CD4-positive, CD25-positive, alpha-beta regulatory T cell (primary cell): ENCODE measurements at regions not wholly inside any gene's neighbourhood (a gene's known extent, or its start where the extent isn't known, plus 50 kb on each side); places are given as distances from the start of the nearest gene placed in this dataset.
"Not testable (repeated sequence)": the region's sequence is repeated elsewhere in the genome, so short reads cannot be mapped to it uniquely, and the experiment has no call there.

Experiments
- ATAC-seq, 2 donors: fragments of 150-1000 bp; cut with Tn5 transposase; one replicate each; pipeline ENCODE4 v1.10.0; 2021; ENCODE audit warnings: low read depth in 2 of 2, moderate number of reproducible peaks in 2 of 2, moderate library complexity in 1 of 2
- DNase-seq, 3 donors: peaks; one replicate each; pipeline versions ENCODE4 v3.0.0 to v3.0.0-alpha.2; 2012 to 2022; ENCODE audit warnings: mixed read lengths in 1 of 3
- H3K27ac ChIP-seq: one replicate; pipeline ENCODE4 v1.7.0; 2013; ENCODE audit warnings: mild to moderate bottlenecking, low read length; ENCODE audit not compliant: insufficient read depth, poor library complexity, severe bottlenecking
- H3K27me3 ChIP-seq: one replicate; pipeline ENCODE4 v1.7.0; 2013; ENCODE audit warnings: low read length; ENCODE audit not compliant: control insufficient read depth, insufficient read depth
- H3K36me3 ChIP-seq: one replicate; pipeline ENCODE4 v1.7.0; 2013; ENCODE audit warnings: mild to moderate bottlenecking, low read length, moderate library complexity; ENCODE audit not compliant: control insufficient read depth, insufficient read depth
- H3K4me1 ChIP-seq: 2 replicates; pipeline ENCODE4 v1.7.0; 2013; ENCODE audit warnings: mild to moderate bottlenecking, low read length; ENCODE audit not compliant: insufficient read depth, control insufficient read depth, poor library complexity, severe bottlenecking
- H3K4me3 ChIP-seq: one replicate; pipeline ENCODE4 v1.7.0; 2013; ENCODE audit warnings: low read depth, mild to moderate bottlenecking, low read length, moderate library complexity
- H3K9me3 ChIP-seq, 2 experiments: 1 replicate in 1 of 2; 2 replicates in 1 of 2; pipeline ENCODE4 v1.7.0; 2013; ENCODE audit warnings: low read length in 2 of 2, mild to moderate bottlenecking in 1 of 2, moderate library complexity in 1 of 2; ENCODE audit not compliant: control insufficient read depth in 2 of 2
- H3K27ac Mint-ChIP-seq, 3 donors: one replicate each; pipeline ENCODE4 v1.8.0; 2020 to 2022; ENCODE audit warnings: mild to moderate bottlenecking in 3 of 3, mixed read lengths in 3 of 3, moderate library complexity in 2 of 3
- H3K27me3 Mint-ChIP-seq: one replicate; pipeline ENCODE4 v1.8.0; 2022; ENCODE audit warnings: mild to moderate bottlenecking, mixed read lengths
- H3K36me3 Mint-ChIP-seq: one replicate; pipeline ENCODE4 v1.8.0; 2020; ENCODE audit warnings: mixed read lengths
- H3K4me1 Mint-ChIP-seq, 4 donors: one replicate each; pipeline ENCODE4 v1.8.0; 2020 to 2022; ENCODE audit warnings: mixed read lengths in 4 of 4, mild to moderate bottlenecking in 1 of 4
- H3K4me3 Mint-ChIP-seq, 4 donors: one replicate each; pipeline ENCODE4 v1.8.0; 2020 to 2022; ENCODE audit warnings: mild to moderate bottlenecking in 4 of 4, mixed read lengths in 4 of 4, moderate library complexity in 3 of 4
- H3K9me3 Mint-ChIP-seq, 7 donors: one replicate each; pipeline ENCODE4 v1.8.0; 2020 to 2022; ENCODE audit warnings: mixed read lengths in 7 of 7, mild to moderate bottlenecking in 3 of 7, moderate library complexity in 2 of 7

DNA sequence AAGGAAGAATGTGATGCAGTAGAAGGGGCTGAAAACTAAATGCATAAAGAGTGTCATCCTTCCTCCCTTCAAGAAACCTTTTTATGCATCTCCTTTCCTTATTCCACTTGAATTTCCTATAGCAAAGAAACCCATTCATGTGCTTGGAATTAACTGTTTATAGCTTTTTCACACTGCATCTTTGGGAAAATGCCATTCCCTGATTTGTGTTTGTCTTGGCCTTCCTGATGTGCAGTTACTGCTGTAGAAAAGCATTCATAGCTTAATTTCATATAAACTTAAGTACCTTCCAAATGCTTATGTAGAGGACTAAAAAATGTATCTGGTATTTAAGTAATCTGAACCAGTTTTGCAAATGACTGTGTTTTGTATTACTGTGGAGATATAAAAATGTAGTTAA, 61.8 kb downstream of the SDR9C7 start:
- Mint-ChIP-seq H3K9me3 (peaks cover 1 to 18% (median 5%) of the 10 kb centered on the region in 7 donors), H3K36me3 (no peaks in the 10 kb centered on the region), H3K4me3 (no peak overlapping the region), H3K4me1 (peaks cover 0 to 4% (median 0%) of the 10 kb centered on the region in 4 donors), H3K27me3 (peaks cover 37% of the 10 kb centered on the region), H3K27ac (no peak overlapping the region)
- ATAC-seq (no peak), DNase-seq (no peak)
- H3K27ac ChIP-seq: no peak overlapping the region
- H3K4me3 ChIP-seq: no peak overlapping the region
- H3K27me3 ChIP-seq: peaks cover 13% of the 10 kb centered on the region
- H3K4me1 ChIP-seq: no peaks in the 10 kb centered on the region
- H3K9me3 ChIP-seq: peaks cover under 1 to 3% of the 10 kb centered on the region in 2 experiments
- H3K36me3 ChIP-seq: no peaks in the 10 kb centered on the region

DNA sequence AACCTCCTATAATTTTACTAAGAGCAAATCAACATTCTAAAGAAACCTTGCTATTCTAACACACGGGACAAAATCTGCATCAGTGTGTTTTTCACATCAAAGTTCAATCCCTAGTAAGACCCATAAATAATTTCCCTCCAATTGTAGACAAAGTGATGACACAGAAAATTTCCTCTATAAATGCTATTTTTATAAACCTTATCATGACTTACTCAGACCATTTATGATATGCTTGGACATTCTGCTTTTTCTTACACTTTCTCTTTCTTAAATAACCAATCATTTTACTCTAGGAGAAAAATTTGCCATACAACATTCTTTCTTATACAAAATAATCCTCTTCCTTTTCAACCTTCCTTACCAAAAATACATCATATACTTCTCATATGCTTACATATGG, 67.0 kb downstream of the SDR9C7 start:
- Mint-ChIP-seq H3K27ac (no peak overlapping the region), H3K36me3 (no peaks in the 10 kb centered on the region), H3K27me3 (peaks cover 28% of the 10 kb centered on the region), H3K9me3 (peaks cover 3 to 39% (median 26%) of the 10 kb centered on the region in 7 donors), H3K4me3 (no peak overlapping the region), H3K4me1 (peaks cover 0 to 4% (median 0%) of the 10 kb centered on the region in 4 donors)
- Histone ChIP-seq H3K4me3 (no peak overlapping the region), H3K36me3 (no peaks in the 10 kb centered on the region), H3K9me3 (peaks cover 29 to 45% of the 10 kb centered on the region in 2 experiments), H3K27ac (no peak overlapping the region), H3K4me1 (no peaks in the 10 kb centered on the region), H3K27me3 (peaks cover 8% of the 10 kb centered on the region)
- no peak for DNase-seq
- ATAC-seq: no peak

DNA sequence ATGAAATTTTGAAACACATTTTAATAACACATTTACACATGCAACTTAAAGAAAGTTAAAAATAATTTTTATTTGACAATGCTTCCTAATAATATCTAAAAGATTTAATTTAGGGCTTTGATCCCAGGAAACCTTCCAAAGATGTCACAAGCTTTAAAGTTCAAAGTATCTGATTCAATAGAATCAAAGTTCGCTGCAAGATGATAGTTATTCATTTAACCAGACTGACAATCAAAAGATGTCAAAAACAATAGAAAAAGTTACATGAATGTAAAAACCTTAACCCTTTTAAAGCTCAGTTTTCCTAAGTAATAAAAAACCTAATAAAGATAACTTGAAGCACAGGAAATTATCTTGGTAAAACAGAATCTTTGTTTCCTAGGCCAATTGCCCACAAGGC, 67.7 kb downstream of the SDR9C7 start:
- H3K27ac Mint-ChIP-seq: no peak overlapping the region

DNA sequence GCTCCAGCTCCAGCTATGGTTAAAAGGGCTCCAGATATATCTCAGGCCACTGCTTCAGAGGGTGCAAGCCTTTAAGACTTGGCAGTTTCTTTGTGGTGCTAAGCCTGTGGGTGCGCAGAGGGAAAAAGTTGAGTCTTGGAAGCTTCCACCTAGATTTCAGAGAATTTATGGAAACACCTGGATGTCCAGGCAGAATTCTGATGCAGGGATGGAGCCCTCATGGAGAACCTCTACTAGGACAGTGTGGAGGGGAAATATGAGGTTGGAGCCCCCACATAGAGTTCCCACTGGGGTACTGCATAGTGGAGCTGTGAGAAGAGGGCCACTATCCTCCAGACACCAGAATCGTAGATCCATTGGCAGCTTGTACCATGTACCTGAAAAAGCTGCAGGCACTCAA, 69.9 kb downstream of the SDR9C7 start:
- no peak overlapping the region for H3K27ac ChIP-seq
- no peak for DNase-seq
- H3K4me1 ChIP-seq: no peaks in the 10 kb centered on the region
- no peak overlapping the region for H3K27ac Mint-ChIP-seq
- H3K36me3 ChIP-seq: no peaks in the 10 kb centered on the region
- no peak overlapping the region for H3K4me3 ChIP-seq
- peaks cover 7 to 50% (median 28%) of the 10 kb centered on the region in 7 donors for H3K9me3 Mint-ChIP-seq
- H3K36me3 Mint-ChIP-seq: no peaks in the 10 kb centered on the region
- peaks cover 31 to 53% of the 10 kb centered on the region in 2 experiments for H3K9me3 ChIP-seq
- no peak overlapping the region for H3K4me3 Mint-ChIP-seq
- peaks cover 21% of the 10 kb centered on the region for H3K27me3 Mint-ChIP-seq
- peaks cover 0 to 3% (median 0%) of the 10 kb centered on the region in 4 donors for H3K4me1 Mint-ChIP-seq
- no peak for ATAC-seq
- H3K27me3 ChIP-seq: peaks cover 6% of the 10 kb centered on the region

More for the DNA sequence above, 67.7 kb downstream of the SDR9C7 start:
- Histone ChIP-seq H3K27me3 (peaks cover 8% of the 10 kb centered on the region), H3K9me3 (peaks cover 31 to 52% of the 10 kb centered on the region in 2 experiments), H3K4me3 (no peak overlapping the region), H3K36me3 (no peaks in the 10 kb centered on the region), H3K4me1 (no peaks in the 10 kb centered on the region), H3K27ac (no peak overlapping the region)
- peaks cover 0 to 4% (median 0%) of the 10 kb centered on the region in 4 donors for H3K4me1 Mint-ChIP-seq
- H3K9me3 Mint-ChIP-seq: peaks cover 4 to 42% (median 26%) of the 10 kb centered on the region in 7 donors
- no peaks in the 10 kb centered on the region for H3K36me3 Mint-ChIP-seq
- peaks cover 28% of the 10 kb centered on the region for H3K27me3 Mint-ChIP-seq
- no peak for DNase-seq
- no peak overlapping the region for H3K4me3 Mint-ChIP-seq
- no peak for ATAC-seq

DNA sequence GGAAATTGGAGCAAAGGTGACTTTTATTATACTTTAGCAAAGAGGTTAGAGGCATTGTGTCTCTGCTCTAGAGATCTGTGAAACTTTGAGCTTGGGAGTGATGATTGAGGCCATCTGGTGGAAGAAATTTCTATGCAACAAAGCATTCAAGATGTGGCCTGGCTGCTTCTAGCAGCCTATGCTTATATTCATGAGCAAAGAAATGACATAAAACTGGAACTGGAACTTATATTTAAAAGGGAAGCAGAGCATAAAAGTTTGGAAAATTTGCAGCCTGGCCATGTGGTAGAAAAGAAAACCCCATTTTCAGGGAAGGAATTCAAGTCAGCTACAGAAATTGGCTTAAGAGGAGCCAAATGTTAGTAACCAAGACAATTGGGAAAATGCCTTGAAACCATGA, 70.4 kb downstream of the SDR9C7 start:
- Mint-ChIP-seq H3K36me3 (no peaks in the 10 kb centered on the region), H3K27ac (no peak overlapping the region), H3K4me1 (no peaks in the 10 kb centered on the region), H3K27me3 (peaks cover 17% of the 10 kb centered on the region), H3K4me3 (no peak overlapping the region), H3K9me3 (peaks cover 7 to 50% (median 27%) of the 10 kb centered on the region in 7 donors)
- Histone ChIP-seq H3K9me3 (peaks cover 31 to 53% of the 10 kb centered on the region in 2 experiments), H3K27me3 (peaks cover 6% of the 10 kb centered on the region), H3K36me3 (no peaks in the 10 kb centered on the region), H3K27ac (no peak overlapping the region), H3K4me1 (no peaks in the 10 kb centered on the region), H3K4me3 (no peak overlapping the region)
- ATAC-seq: no peak
- DNase-seq: no peak

DNA sequence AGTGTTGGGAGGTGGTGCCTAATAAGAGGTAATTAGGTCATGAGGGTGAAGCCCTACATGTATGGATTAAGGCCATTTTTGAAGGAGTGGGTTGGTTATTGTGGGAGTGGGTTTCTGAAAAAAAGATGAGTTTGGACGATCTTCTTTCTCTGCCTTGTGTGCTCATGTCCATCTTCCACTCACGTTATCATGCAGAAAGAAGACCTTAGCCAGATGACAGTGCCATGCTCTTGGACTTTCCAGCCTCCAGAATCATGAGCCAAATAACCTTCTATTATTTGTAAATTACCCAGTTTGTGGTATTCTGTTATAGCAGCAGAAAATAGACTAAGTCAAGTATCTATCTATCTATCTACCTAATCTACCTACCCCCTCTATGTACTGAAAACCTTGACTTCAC, 71.9 kb downstream of the SDR9C7 start:
- no peak overlapping the region for H3K4me3 ChIP-seq
- H3K9me3 ChIP-seq: peaks cover 30 to 51% of the 10 kb centered on the region in 2 experiments
- peaks cover 4% of the 10 kb centered on the region for H3K27me3 ChIP-seq
- no peaks in the 10 kb centered on the region for H3K4me1 ChIP-seq
- DNase-seq (no peak), ATAC-seq (no peak)
- no peak overlapping the region for H3K27ac ChIP-seq
- no peak overlapping the region for H3K27ac Mint-ChIP-seq
- peaks cover 15% of the 10 kb centered on the region for H3K27me3 Mint-ChIP-seq
- no peaks in the 10 kb centered on the region for H3K36me3 ChIP-seq
- peaks cover 5 to 41% (median 22%) of the 10 kb centered on the region in 7 donors for H3K9me3 Mint-ChIP-seq
- no peaks in the 10 kb centered on the region for H3K4me1 Mint-ChIP-seq
- no peak overlapping the region for H3K4me3 Mint-ChIP-seq
- no peaks in the 10 kb centered on the region for H3K36me3 Mint-ChIP-seq

DNA sequence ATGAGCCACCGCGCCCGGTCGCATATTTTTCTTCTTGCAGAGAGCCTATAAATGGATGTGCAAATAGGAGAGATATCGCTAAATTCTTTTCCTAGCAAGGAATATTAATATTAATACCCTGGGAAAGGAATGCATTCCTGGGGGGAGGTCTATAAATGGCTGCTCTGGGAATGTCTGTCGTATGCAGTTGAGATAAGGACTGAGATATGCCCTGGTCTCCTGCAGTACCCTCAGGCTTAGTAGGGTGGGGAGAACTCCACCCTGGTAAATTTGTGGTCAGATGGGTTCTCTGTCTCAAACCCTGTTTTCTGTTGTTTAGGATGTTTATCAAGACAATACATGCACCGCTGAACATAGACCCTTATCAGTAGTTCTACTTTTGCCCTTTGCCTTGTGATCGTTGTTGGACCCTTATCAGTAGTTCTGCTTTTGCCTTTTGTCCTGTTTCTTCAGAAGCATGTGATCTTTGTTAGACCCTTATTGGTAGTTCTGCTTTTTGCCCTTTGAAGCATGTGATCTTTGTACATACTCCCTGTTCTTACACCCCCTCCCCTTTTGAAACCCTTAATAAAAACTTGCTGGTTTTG, 80.7 kb downstream of the SDR9C7 start:
- H3K27me3 ChIP-seq: peaks cover 11% of the 10 kb centered on the region
- H3K4me1 ChIP-seq, H3K36me3 ChIP-seq, H3K4me1 Mint-ChIP-seq, ATAC-seq, H3K4me3 ChIP-seq, H3K4me3 Mint-ChIP-seq, DNase-seq, H3K9me3 ChIP-seq, H3K36me3 Mint-ChIP-seq, H3K27ac Mint-ChIP-seq, H3K27ac ChIP-seq: not testable (repeated sequence)
- Mint-ChIP-seq H3K9me3 (peaks cover 0 to 17% (median 4%) of the 10 kb centered on the region in 7 donors), H3K27me3 (peaks cover 37% of the 10 kb centered on the region)

DNA sequence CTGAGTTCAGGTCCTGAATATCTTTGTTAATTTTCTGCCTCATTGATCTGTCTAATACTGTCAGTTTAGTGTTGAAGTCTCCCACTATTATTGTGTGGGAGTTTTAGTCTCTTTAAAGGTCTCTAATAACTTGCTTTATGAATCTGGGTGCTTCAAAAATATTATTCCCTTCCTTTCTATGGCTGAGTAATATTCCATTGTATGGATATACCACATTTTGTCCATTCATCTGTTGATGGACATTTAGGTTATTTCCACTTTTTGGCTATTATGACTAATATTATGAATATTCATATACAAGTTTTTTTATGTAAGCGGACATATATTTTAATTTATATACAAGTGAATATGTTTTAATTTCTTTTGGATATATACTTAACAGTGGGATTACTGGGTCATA, 82.7 kb downstream of the SDR9C7 start:
- H3K4me1 Mint-ChIP-seq: no peaks in the 10 kb centered on the region
- ATAC-seq (no peak), DNase-seq (no peak)
- H3K4me3 ChIP-seq: no peak overlapping the region
- H3K9me3 Mint-ChIP-seq: peaks cover 0 to 17% (median 4%) of the 10 kb centered on the region in 7 donors
- H3K27me3 Mint-ChIP-seq: peaks cover 27% of the 10 kb centered on the region
- H3K27ac Mint-ChIP-seq: peak overlapping the region in 1 of 3 donors; percentile 10
- no peak overlapping the region for H3K4me3 Mint-ChIP-seq
- peaks cover 9% of the 10 kb centered on the region for H3K27me3 ChIP-seq
- no peaks in the 10 kb centered on the region for H3K36me3 ChIP-seq
- no peaks in the 10 kb centered on the region for H3K36me3 Mint-ChIP-seq
- H3K9me3 ChIP-seq: peaks cover 3 to 5% of the 10 kb centered on the region in 2 experiments
- H3K27ac ChIP-seq: no peak overlapping the region
- H3K4me1 ChIP-seq: no peaks in the 10 kb centered on the region
